B cell (primary cell): ENCODE measurements at regions not wholly inside any gene's neighbourhood (a gene's known extent, or its start where the extent isn't known, plus 50 kb on each side); places are given as distances from the start of the nearest gene placed in this dataset.

Source experiments
- ATAC-seq: fragments of 200-7000 bp; cut with Tn5 transposase; one replicate; pipeline ENCODE4 v1.10.0; 2021; ENCODE audit warnings: low read depth, mild to moderate bottlenecking, moderate number of reproducible peaks, moderate library complexity
- CTCF ChIA-PET: fragments of 350-600 bp; sonication (Branson Sonifier 250); formaldehyde crosslinking; loops from one replicate; lab custom pipeline; 2021; ENCODE audit warnings: antibody characterized with exemption, inconsistent platforms; lab: Charles Lee
- POLR2A ChIA-PET: fragments of 350-600 bp; sonication (Branson Sonifier 250); formaldehyde crosslinking; loops from one replicate; lab custom pipeline; 2021; ENCODE audit warnings: antibody characterized with exemption; lab: Charles Lee
- DNase-seq: peaks from one replicate; pipeline ENCODE4 v3.0.0; 2013
- H2AFZ ChIP-seq: 2 replicates; pipeline ENCODE4 v1.6.1; 2012; ENCODE audit warnings: mild to moderate bottlenecking, low read depth, low read length; ENCODE audit not compliant: insufficient read depth, poor library complexity, severe bottlenecking
- H3K27ac ChIP-seq, 2 donors: 1 replicate in 1 of 2; 2 replicates in 1 of 2; pipeline ENCODE4 v1.5.1; 2012 to 2013; ENCODE audit warnings: low read length in 2 of 2, mild to moderate bottlenecking in 2 of 2, moderate library complexity in 1 of 2
- H3K27me3 ChIP-seq, 4 experiments: fragments of 200-600 bp in 1 of 4; sonication (generic) in 1 of 4; replicated peaks in 1 of 4; 1 replicate in 2 of 4; 2 replicates in 2 of 4; pipeline versions ENCODE4 v1.6.1 to v1.7.0; 2013 to 2016; ENCODE audit warnings: low read length in 3 of 4, mild to moderate bottlenecking in 2 of 4, mixed read lengths in 1 of 4, moderate library complexity in 1 of 4; ENCODE audit not compliant: insufficient read depth in 4 of 4, control insufficient read depth in 3 of 4; ENCODE audit errors: control extremely low read depth in 1 of 4
- H3K36me3 ChIP-seq, 2 experiments: replicated peaks in 1 of 2; 1 replicate in 1 of 2; 2 replicates in 1 of 2; pipeline versions ENCODE4 v1.6.1 to v1.7.1; 2013; ENCODE audit warnings: low read length in 1 of 2; ENCODE audit not compliant: insufficient read depth in 2 of 2, control insufficient read depth in 1 of 2; ENCODE audit errors: control extremely low read depth in 1 of 2, extremely low read depth in 1 of 2
- H3K4me1 ChIP-seq, 2 donors: fragments of 200-600 bp in 1 of 2; sonication (generic) in 1 of 2; 1 replicate in 1 of 2; 2 replicates in 1 of 2; pipeline versions ENCODE4 v1.5.1 to v1.6.1; 2013 to 2017; ENCODE audit warnings: low read length in 2 of 2; ENCODE audit not compliant: control insufficient read depth in 2 of 2, insufficient read depth in 2 of 2
- H3K4me2 ChIP-seq: replicated peaks from 2 replicates; pipeline ENCODE3; 2012; ENCODE audit warnings: mild to moderate bottlenecking, low read depth, low read length; ENCODE audit not compliant: poor library complexity, severe bottlenecking
- H3K4me3 ChIP-seq, 5 experiments: fragments of 200-600 bp in 1 of 5; sonication (generic) in 1 of 5; 1 replicate in 3 of 5; 2 replicates in 2 of 5; pipeline versions ENCODE4 v1.5.1 to v1.7.0; 2011 to 2016; ENCODE audit warnings: low read length in 4 of 5, mild to moderate bottlenecking in 4 of 5, low read depth in 2 of 5, control low read depth in 1 of 5, moderate library complexity in 1 of 5; ENCODE audit not compliant: insufficient read depth in 1 of 5; ENCODE audit errors: control extremely low read depth in 1 of 5, extremely low read depth in 1 of 5
- H3K79me2 ChIP-seq: fragments of 200-600 bp; sonication (generic); one replicate; pipeline ENCODE4 v1.6.0; 2016; ENCODE audit warnings: low read length; ENCODE audit not compliant: control insufficient read depth, insufficient read depth
- H3K9ac ChIP-seq: fragments of 200-600 bp; sonication (generic); 2 replicates; pipeline ENCODE4 v1.6.1; 2017; ENCODE audit warnings: mild to moderate bottlenecking, low read length, moderate library complexity
- H3K9me3 ChIP-seq, 3 donors: one replicate each; pipeline versions ENCODE4 v1.6.1 to v1.7.1; 2013; ENCODE audit warnings: low read length in 2 of 3; ENCODE audit not compliant: control insufficient read depth in 2 of 3, insufficient read depth in 1 of 3; ENCODE audit errors: control extremely low read depth in 1 of 3
- H4K20me1 ChIP-seq: 2 replicates; pipeline ENCODE4 v1.6.0; 2012; ENCODE audit warnings: mild to moderate bottlenecking, low read length; ENCODE audit not compliant: insufficient read depth, control insufficient read depth, poor library complexity, severe bottlenecking
- H3K27ac Mint-ChIP-seq: one replicate; pipeline ENCODE4 v1.8.0; 2021; ENCODE audit warnings: mixed read lengths
- H3K27me3 Mint-ChIP-seq: one replicate; pipeline ENCODE4 v1.8.0; 2021; ENCODE audit warnings: mixed read lengths
- H3K4me1 Mint-ChIP-seq: one replicate; pipeline ENCODE4 v1.8.0; 2021; ENCODE audit warnings: mixed read lengths
- H3K4me3 Mint-ChIP-seq: one replicate; pipeline ENCODE4 v1.8.0; 2021; ENCODE audit warnings: mixed read lengths
- H3K9me3 Mint-ChIP-seq: one replicate; pipeline ENCODE4 v1.8.0; 2022; ENCODE audit warnings: mixed read lengths; ENCODE audit not compliant: insufficient read depth
- EZH2 ChIP-seq: IDR thresholded peaks from 2 replicates; pipeline ENCODE4 v1.6.1; 2012; ENCODE audit warnings: borderline replicate concordance, low read depth, mild to moderate bottlenecking, moderate library complexity, low read length; ENCODE audit not compliant: insufficient read depth, poor library complexity, severe bottlenecking
- WGBS: methylation state at CpG from one replicate; pipeline ENCODE4 v1.1.5; 2013; ENCODE audit warnings: missing lambda C conversion rate; ENCODE audit not compliant: insufficient coverage; 5-methylcytosine and 5-hydroxymethylcytosine counted together
- intact Hi-C: fragments of 100-400 bp; cut with micrococcal nuclease; formaldehyde crosslinking; loops from one replicate; pipeline ENCODE4 v1.10.0; 2022
- TF ChIP-seq, protein P1 (sequence below): fragments of 200-600 bp; IDR thresholded peaks from one replicate; pipeline ENCODE4 v1.8.0; 2022; ENCODE audit warnings: antibody characterized with exemption, mild to moderate bottlenecking

DNA sequence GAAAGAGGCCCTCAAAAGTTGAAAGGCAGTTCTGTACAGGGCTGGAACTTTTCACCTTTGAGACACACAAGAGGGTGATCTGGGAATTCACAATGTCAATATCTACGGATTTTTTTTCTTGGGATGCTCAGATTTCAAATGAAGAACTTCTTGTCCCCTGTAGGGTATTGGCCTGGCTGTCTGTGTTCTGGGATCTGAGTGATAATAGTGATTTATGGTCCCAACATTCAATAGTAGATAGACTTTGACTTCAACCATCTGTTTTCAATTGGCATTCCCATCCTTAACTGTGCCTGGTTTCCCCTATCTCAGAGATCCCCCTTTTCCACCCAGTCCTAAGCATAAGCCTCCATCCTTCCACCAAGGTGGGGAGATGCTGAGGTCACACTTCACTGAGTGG is 274.1 kb downstream of the COG6 start:
- Histone ChIP-seq H3K27me3 (peaks cover 0 to 5% (median 2%) of the 10 kb centered on the region in 4 experiments), H2AFZ (no peak overlapping the region), H3K27ac (no peak overlapping the region), H3K4me1 (no peaks in the 10 kb centered on the region), H3K9me3 (peaks cover 0 to 13% (median 7%) of the 10 kb centered on the region in 3 donors), H4K20me1 (no peaks in the 10 kb centered on the region), H3K9ac (no peak overlapping the region), H3K4me3 (no peak overlapping the region), H3K36me3 (no peaks in the 10 kb centered on the region), H3K4me2 (no peak overlapping the region), H3K79me2 (no peaks in the 10 kb centered on the region)
- Mint-ChIP-seq H3K4me3 (no peak overlapping the region), H3K27me3 (peaks cover 37% of the 10 kb centered on the region), H3K27ac (no peak overlapping the region), H3K4me1 (no peaks in the 10 kb centered on the region), H3K9me3 (peaks cover 3% of the 10 kb centered on the region)
- intact Hi-C loops = no loop called here
- ChIA-PET POLR2A (no interaction called here), CTCF (no interaction called here)
- DNase-seq (no peak), ATAC-seq (no peak)
- TF ChIP-seq, protein P1, sequence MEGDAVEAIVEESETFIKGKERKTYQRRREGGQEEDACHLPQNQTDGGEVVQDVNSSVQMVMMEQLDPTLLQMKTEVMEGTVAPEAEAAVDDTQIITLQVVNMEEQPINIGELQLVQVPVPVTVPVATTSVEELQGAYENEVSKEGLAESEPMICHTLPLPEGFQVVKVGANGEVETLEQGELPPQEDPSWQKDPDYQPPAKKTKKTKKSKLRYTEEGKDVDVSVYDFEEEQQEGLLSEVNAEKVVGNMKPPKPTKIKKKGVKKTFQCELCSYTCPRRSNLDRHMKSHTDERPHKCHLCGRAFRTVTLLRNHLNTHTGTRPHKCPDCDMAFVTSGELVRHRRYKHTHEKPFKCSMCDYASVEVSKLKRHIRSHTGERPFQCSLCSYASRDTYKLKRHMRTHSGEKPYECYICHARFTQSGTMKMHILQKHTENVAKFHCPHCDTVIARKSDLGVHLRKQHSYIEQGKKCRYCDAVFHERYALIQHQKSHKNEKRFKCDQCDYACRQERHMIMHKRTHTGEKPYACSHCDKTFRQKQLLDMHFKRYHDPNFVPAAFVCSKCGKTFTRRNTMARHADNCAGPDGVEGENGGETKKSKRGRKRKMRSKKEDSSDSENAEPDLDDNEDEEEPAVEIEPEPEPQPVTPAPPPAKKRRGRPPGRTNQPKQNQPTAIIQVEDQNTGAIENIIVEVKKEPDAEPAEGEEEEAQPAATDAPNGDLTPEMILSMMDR = no peak
- no peak for TF ChIP-seq EZH2
- WGBS = 100% methylated on average over 1 of the region's 1 CpG

DNA sequence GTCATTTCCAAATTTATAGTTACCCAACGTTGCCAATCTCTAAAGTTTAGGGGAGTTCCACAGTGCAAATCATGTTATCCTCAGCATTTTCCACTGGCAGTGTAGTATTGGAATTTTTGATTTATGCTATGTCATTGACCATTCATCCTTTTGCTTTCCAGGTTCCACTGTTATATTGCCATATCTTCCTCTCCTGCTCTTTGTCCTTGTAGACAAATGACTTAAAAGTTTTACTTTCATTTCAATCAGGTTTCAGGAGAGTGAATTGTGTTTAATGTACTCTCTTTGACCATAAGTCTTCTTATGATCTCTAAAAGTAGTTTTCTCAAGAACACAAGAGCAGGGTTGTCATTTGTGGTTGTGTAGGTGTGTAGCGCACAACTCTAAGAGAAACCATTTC is 274.6 kb downstream of the COG6 start:
- Histone ChIP-seq H3K4me1 (no peaks in the 10 kb centered on the region), H3K36me3 (no peaks in the 10 kb centered on the region), H3K27ac (no peak overlapping the region), H2AFZ (no peak overlapping the region), H3K9me3 (peaks cover 0 to 12% (median 7%) of the 10 kb centered on the region in 3 donors), H3K27me3 (peaks cover 0 to 5% (median 2%) of the 10 kb centered on the region in 4 experiments), H3K9ac (no peak overlapping the region), H3K4me2 (no peak overlapping the region), H4K20me1 (no peaks in the 10 kb centered on the region), H3K4me3 (no peak overlapping the region), H3K79me2 (no peaks in the 10 kb centered on the region)
- Mint-ChIP-seq H3K27me3 (peaks cover 37% of the 10 kb centered on the region), H3K4me1 (no peaks in the 10 kb centered on the region), H3K4me3 (no peak overlapping the region), H3K9me3 (peaks cover 3% of the 10 kb centered on the region), H3K27ac (no peak overlapping the region)
- no CpG with 5 or more reads among the region's 2 CpGs for WGBS
- ChIA-PET CTCF (no interaction called here), POLR2A (no interaction called here)
- intact Hi-C loops = no loop called here
- ATAC-seq (no peak), DNase-seq (no peak)
- TF ChIP-seq EZH2 = no peak
- TF ChIP-seq, protein P1 = no peak
